ENCODE measurements at regions not wholly inside any gene's neighbourhood (a gene's known extent, or its start where the extent isn't known, plus 50 kb on each side); places are given as distances from the start of the nearest gene placed in this dataset.

GRCh38 chr4:181289198-181289597 lies 954.0 kb upstream of the TENM3 start:
- DNase-seq: no peak

- DNase-seq: no peak
Observed at GRCh38 chr4:181291615-181292014, 951.6 kb upstream of the TENM3 start.

GRCh38 chr4:181293014-181293413 lies 950.2 kb upstream of the TENM3 start:
- no peak for DNase-seq

GRCh38 chr4:181293541-181293940 lies 949.7 kb upstream of the TENM3 start:
- DNase-seq: no peak

GRCh38 chr4:181294421-181294820 lies 948.8 kb upstream of the TENM3 start:
- no peak for DNase-seq

GRCh38 chr4:181301735-181302710 lies 941.2 kb upstream of the TENM3 start:
- no peak for DNase-seq

- no peak for DNase-seq
Observed at GRCh38 chr4:181307824-181308223, 935.4 kb upstream of the TENM3 start.

GRCh38 chr4:181308476-181309312 lies 934.5 kb upstream of the TENM3 start:
- no peak for DNase-seq

GRCh38 chr4:181312066-181312465 lies 931.1 kb upstream of the TENM3 start:
- DNase-seq: no peak

GRCh38 chr4:181319629-181320028 lies 923.6 kb upstream of the TENM3 start:
- DNase-seq: no peak

GRCh38 chr4:181323061-181323460 lies 920.1 kb upstream of the TENM3 start:
- no peak for DNase-seq

- no peak for DNase-seq
Observed at GRCh38 chr4:181330654-181331201, 912.5 kb upstream of the TENM3 start.

- DNase-seq: no peak
Observed at GRCh38 chr4:181331214-181331613, 912.0 kb upstream of the TENM3 start.

GRCh38 chr4:181345931-181346330 lies 897.3 kb upstream of the TENM3 start:
- DNase-seq: no peak

- no peak for DNase-seq
Observed at GRCh38 chr4:181350615-181351415, 892.4 kb upstream of the TENM3 start.

GRCh38 chr4:181364504-181364903 lies 878.7 kb upstream of the TENM3 start:
- DNase-seq: no peak

GRCh38 chr4:181365671-181366070 lies 877.5 kb upstream of the TENM3 start:
- DNase-seq: no peak

GRCh38 chr4:181372014-181372413 lies 871.2 kb upstream of the TENM3 start:
- no peak for DNase-seq

GRCh38 chr4:181376058-181376457 lies 867.1 kb upstream of the TENM3 start:
- no peak for DNase-seq

- DNase-seq: no peak
Observed at GRCh38 chr4:181388061-181388460, 855.1 kb upstream of the TENM3 start.

- DNase-seq: no peak
Observed at GRCh38 chr4:181416966-181417365, 826.2 kb upstream of the TENM3 start.

- DNase-seq: no peak
Observed at GRCh38 chr4:181418496-181418895, 824.7 kb upstream of the TENM3 start.

GRCh38 chr4:181420950-181421349 lies 822.3 kb upstream of the TENM3 start:
- DNase-seq: no peak

Measured in right forelimb (tissue), 1 donor.